ENCODE measurements at regions not wholly inside any gene's neighbourhood (a gene's known extent, or its start where the extent isn't known, plus 50 kb on each side); places are given as distances from the start of the nearest gene placed in this dataset.

- TF ChIP-seq POLR2AphosphoS5 (IDR thresholded peaks at IDR 0.05) = no peak
- TF ChIP-seq, protein P1, sequence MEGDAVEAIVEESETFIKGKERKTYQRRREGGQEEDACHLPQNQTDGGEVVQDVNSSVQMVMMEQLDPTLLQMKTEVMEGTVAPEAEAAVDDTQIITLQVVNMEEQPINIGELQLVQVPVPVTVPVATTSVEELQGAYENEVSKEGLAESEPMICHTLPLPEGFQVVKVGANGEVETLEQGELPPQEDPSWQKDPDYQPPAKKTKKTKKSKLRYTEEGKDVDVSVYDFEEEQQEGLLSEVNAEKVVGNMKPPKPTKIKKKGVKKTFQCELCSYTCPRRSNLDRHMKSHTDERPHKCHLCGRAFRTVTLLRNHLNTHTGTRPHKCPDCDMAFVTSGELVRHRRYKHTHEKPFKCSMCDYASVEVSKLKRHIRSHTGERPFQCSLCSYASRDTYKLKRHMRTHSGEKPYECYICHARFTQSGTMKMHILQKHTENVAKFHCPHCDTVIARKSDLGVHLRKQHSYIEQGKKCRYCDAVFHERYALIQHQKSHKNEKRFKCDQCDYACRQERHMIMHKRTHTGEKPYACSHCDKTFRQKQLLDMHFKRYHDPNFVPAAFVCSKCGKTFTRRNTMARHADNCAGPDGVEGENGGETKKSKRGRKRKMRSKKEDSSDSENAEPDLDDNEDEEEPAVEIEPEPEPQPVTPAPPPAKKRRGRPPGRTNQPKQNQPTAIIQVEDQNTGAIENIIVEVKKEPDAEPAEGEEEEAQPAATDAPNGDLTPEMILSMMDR (IDR thresholded peaks at IDR 0.05 in 8 of 11, conservative IDR thresholded peaks at IDR 0.05 in 3 of 11) = no peak
- TF ChIP-seq POLR2A (IDR thresholded peaks at IDR 0.05) = no peak
Observed at GRCh38 chr9:38176251-38176650, 107.2 kb upstream of the SHB start.

Measured in spleen (tissue), 7 donors.